ENCODE measurements at regions not wholly inside any gene's neighbourhood (a gene's known extent, or its start where the extent isn't known, plus 50 kb on each side); places are given as distances from the start of the nearest gene placed in this dataset.

DNA sequence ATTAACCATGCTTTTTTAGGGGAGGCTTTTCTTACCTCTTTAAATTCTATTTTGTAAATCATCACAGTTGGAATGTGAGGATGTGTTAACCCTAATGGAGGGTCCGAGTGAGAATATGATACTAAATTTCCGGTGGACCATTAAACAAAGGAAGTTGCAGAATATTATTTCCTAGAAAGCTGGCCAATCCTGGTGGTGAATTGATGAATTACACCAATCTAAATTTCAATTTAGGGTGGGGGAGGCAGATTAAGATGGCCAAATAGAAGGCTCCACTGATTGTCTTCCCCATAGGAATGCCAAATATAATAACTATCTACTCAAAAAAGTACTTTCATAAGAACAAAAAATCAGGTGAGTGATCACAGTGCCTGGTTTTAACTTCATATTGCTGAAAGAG, 1045.6 kb downstream of the GLUD2 start:
- no peaks in the 10 kb centered on the region for H3K9me3 ChIP-seq
- no peak overlapping the region for H3K4me3 ChIP-seq
- no peaks in the 10 kb centered on the region for H3K36me3 ChIP-seq
- intact Hi-C loops (cut with DNase I) = no loop called here
- no peak for TF ChIP-seq POLR2AphosphoS5 (IDR thresholded peaks at IDR 0.05)
- TF ChIP-seq, protein P1, sequence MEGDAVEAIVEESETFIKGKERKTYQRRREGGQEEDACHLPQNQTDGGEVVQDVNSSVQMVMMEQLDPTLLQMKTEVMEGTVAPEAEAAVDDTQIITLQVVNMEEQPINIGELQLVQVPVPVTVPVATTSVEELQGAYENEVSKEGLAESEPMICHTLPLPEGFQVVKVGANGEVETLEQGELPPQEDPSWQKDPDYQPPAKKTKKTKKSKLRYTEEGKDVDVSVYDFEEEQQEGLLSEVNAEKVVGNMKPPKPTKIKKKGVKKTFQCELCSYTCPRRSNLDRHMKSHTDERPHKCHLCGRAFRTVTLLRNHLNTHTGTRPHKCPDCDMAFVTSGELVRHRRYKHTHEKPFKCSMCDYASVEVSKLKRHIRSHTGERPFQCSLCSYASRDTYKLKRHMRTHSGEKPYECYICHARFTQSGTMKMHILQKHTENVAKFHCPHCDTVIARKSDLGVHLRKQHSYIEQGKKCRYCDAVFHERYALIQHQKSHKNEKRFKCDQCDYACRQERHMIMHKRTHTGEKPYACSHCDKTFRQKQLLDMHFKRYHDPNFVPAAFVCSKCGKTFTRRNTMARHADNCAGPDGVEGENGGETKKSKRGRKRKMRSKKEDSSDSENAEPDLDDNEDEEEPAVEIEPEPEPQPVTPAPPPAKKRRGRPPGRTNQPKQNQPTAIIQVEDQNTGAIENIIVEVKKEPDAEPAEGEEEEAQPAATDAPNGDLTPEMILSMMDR (IDR thresholded peaks at IDR 0.05) = no peak
- no peak for TF ChIP-seq POLR2A (IDR thresholded peaks at IDR 0.05)
- no peaks in the 10 kb centered on the region for H3K4me1 ChIP-seq (replicated peaks)
- H3K27ac ChIP-seq = no peak overlapping the region
- H3K27me3 ChIP-seq (replicated peaks; ENCODE audit: insufficient read depth) = no peaks in the 10 kb centered on the region
- no peak for DNase-seq (ENCODE audit: low spot score)
- WGBS = 97% methylated on average over 2 of the region's 2 CpGs

DNA sequence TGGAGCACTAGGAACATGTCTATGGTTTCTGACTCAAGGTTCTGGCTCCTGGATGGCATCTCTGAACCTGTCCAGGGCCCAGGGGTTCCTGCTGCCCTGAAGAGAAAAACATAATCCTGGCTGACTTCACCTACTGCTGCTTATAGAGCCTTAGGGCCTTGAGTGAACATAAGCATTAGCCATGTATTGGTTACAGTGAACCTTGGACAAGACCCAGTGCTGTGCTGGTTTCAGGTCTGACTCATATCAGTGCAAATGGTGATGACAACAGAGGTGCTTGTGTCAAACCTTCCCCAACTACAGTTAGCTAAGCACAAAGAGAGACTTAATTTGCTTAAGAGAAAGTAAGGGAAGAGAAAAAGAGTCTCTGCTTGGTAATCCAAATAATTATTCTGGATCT, 1047.2 kb downstream of the GLUD2 start:
- H3K27me3 ChIP-seq (replicated peaks; ENCODE audit: insufficient read depth) = no peaks in the 10 kb centered on the region
- TF ChIP-seq, protein P1 (IDR thresholded peaks at IDR 0.05) = no peak
- TF ChIP-seq POLR2AphosphoS5 (IDR thresholded peaks at IDR 0.05) (no peak), POLR2A (IDR thresholded peaks at IDR 0.05) (no peak)
- no peaks in the 10 kb centered on the region for H3K4me1 ChIP-seq (replicated peaks)
- H3K36me3 ChIP-seq = no peaks in the 10 kb centered on the region
- intact Hi-C loops (cut with DNase I) = no loop called here
- no peak for DNase-seq (ENCODE audit: low spot score)
- no peaks in the 10 kb centered on the region for H3K9me3 ChIP-seq
- H3K4me3 ChIP-seq = no peak overlapping the region
- no peak overlapping the region for H3K27ac ChIP-seq

DNA sequence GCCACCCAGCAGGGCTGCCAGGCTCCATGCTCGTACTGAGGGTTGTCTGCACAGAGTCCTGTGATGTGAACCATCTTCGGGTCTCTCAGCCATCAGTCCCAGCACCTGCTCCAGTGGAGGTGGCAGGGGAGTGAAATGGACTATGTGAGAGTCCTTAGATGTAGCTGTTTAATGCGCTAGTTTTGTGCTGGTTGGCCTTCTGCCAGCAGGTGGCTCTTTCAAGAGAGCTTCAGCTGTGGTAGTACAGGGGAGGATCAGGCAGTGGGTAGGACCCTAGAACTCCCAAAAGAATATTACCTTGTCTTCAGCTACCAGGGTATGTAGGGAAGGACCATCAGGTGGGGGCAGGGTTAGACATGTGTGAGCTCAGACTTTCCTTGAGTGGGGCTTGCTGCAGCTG, 1066.0 kb downstream of the GLUD2 start:
- no peaks in the 10 kb centered on the region for H3K36me3 ChIP-seq
- no peaks in the 10 kb centered on the region for H3K9me3 ChIP-seq
- H3K27ac ChIP-seq = no peak overlapping the region
- no peak for DNase-seq (ENCODE audit: low spot score)
- 97% methylated on average over 3 of the region's 3 CpGs for WGBS
- H3K4me1 ChIP-seq (replicated peaks) = no peaks in the 10 kb centered on the region
- no peaks in the 10 kb centered on the region for H3K27me3 ChIP-seq (replicated peaks; ENCODE audit: insufficient read depth)
- H3K4me3 ChIP-seq = no peak overlapping the region
- intact Hi-C loops (cut with DNase I) = no loop called here
- TF ChIP-seq, protein P1 (IDR thresholded peaks at IDR 0.05) = no peak
- TF ChIP-seq POLR2A (IDR thresholded peaks at IDR 0.05) = no peak
- TF ChIP-seq POLR2AphosphoS5 (IDR thresholded peaks at IDR 0.05) = no peak

DNA sequence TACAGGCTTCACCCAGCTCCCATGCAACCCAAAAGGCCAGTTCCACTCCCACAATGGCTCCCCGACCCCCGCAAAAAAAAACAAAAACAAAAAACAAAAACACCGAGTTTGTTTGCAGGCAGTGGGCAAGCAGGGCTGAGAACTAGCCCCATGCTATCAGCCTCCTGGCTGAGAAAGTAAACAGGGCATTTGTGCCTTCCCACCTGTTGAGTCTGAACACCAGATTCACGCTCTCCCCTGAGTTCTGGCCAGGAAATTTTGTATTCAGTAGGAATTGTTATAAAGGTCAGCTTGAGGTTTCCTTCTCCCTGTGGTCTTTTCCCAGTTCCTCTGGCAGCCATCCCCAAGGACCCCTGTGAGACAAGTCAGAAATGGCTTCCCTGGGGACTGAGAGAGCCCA, 1066.5 kb downstream of the GLUD2 start:
- TF ChIP-seq POLR2A (IDR thresholded peaks at IDR 0.05) (no peak), POLR2AphosphoS5 (IDR thresholded peaks at IDR 0.05) (no peak)
- TF ChIP-seq, protein P1 (IDR thresholded peaks at IDR 0.05) = no peak
- no peaks in the 10 kb centered on the region for H3K4me1 ChIP-seq (replicated peaks)
- no peak for DNase-seq (ENCODE audit: low spot score)
- no peak overlapping the region for H3K4me3 ChIP-seq
- no peaks in the 10 kb centered on the region for H3K36me3 ChIP-seq
- WGBS = 95% methylated on average over 4 of the region's 4 CpGs
- no peak overlapping the region for H3K27ac ChIP-seq
- H3K9me3 ChIP-seq = no peaks in the 10 kb centered on the region
- no peaks in the 10 kb centered on the region for H3K27me3 ChIP-seq (replicated peaks; ENCODE audit: insufficient read depth)
- intact Hi-C loops (cut with DNase I) = no loop called here

DNA sequence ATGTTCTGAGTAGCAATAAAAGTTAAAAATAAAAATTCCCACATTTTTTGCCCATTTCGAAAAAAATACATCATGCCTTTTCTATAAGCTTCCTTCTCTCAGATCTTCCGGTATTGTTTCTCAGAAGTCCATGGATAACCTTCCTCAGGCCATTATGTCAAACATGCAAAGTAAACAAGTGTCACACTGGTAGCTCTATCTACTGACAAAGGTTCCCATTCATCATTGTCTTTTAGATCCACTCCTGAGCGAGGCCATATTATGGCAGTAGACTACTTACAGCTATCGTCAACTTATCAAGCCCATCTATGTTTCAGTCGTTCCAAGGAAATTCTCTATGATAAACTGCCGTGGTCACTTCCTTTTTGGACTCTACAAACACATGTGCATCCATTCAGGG, 1068.2 kb downstream of the GLUD2 start:
- Histone ChIP-seq H3K4me3 (no peak overlapping the region), H3K36me3 (no peaks in the 10 kb centered on the region), H3K27me3 (replicated peaks; ENCODE audit: insufficient read depth) (no peaks in the 10 kb centered on the region), H3K4me1 (replicated peaks) (no peaks in the 10 kb centered on the region), H3K9me3 (no peaks in the 10 kb centered on the region), H3K27ac (no peak overlapping the region)
- TF ChIP-seq, protein P1 (IDR thresholded peaks at IDR 0.05) = no peak
- no peak for TF ChIP-seq POLR2A (IDR thresholded peaks at IDR 0.05)
- no peak for TF ChIP-seq POLR2AphosphoS5 (IDR thresholded peaks at IDR 0.05)
- no peak for DNase-seq (ENCODE audit: low spot score)
- WGBS = 38% methylated on average over 6 of the region's 6 CpGs
- intact Hi-C loops (cut with DNase I) = no loop called here

Data from prostate gland (tissue), 2 donors.